GM18870 (cell line): ENCODE measurements at regions not wholly inside any gene's neighbourhood (a gene's known extent, or its start where the extent isn't known, plus 50 kb on each side); places are given as distances from the start of the nearest gene placed in this dataset.

Experiments used
- ATAC-seq: cut with Tn5 transposase; IDR thresholded peaks from one replicate; pipeline ENCODE4 v1.9.1; 2021; ENCODE audit warnings: moderate library complexity; ENCODE audit not compliant: unreplicated experiment

DNA sequence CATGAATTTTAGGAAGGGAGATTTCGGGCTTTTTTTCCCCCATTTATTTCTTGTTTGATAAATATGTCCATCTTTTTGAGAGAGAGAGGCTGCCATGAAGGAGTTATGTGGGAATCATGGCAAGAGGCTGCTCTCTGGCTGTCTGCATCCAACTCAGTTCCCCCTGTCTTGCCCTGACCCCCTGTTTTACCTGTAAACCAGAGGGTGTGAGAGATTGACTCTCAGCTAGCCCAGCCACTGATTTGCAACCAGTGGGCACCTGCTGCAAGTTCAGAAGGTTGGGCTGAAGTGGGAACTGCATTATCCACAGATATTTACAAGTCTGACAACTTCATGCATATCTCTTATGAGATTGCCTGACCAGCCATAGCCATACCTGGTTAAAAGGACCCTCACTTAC lies 625.4 kb upstream of the FANCL start:
- ATAC-seq = no peak

- ATAC-seq = peak; percentile 29
Measured at GRCh38 chr2:58866040-58866439, 624.9 kb upstream of the FANCL start.

DNA sequence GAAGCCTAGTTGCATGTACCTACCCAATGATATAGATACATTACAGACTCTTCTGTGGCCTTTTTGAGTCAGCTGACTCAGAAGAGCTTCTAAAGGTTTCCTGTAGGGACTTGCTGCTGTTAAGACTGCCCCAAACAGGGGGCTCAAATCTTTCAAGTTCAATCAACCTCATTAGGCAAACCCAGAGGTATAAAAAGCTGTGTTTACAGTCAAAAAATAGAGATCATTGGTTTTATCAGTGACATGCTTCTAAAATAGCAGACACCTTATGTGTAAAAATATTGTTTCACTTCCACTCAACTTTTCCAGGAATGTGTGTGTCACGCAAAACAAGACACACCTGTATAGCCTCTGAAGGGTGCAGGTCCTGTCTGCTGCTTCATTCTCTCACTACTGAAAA lies 624.3 kb upstream of the FANCL start:
- peak; percentile 67 for ATAC-seq

- ATAC-seq = peak; percentile 50
Measured at GRCh38 chr2:58862244-58862643, 621.1 kb upstream of the FANCL start.

- ATAC-seq = no peak
Measured at GRCh38 chr2:58860586-58860985, 619.5 kb upstream of the FANCL start.

GRCh38 chr2:58856100-58856499 lies 615.0 kb upstream of the FANCL start:
- no peak for ATAC-seq

- ATAC-seq = no peak
Measured at GRCh38 chr2:58853420-58853819, 612.3 kb upstream of the FANCL start.

DNA sequence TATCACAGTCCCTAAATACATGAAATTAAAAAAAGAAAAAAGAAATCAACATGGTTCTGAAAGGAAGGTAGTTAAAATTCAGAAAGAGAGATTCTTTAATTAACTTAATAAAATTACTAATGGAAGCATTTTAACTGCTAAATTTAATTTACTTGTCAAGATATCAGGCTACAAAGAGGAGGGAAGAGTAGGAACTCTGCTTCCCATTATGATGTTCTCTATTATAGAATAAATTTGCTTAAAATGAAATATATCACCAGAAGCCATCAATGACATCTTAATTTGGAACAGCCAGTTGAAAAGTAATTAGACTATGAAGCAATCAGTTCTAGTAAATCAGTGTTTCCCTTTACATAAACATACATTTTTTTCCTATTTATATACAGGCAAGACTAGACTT lies 611.8 kb upstream of the FANCL start:
- no peak for ATAC-seq

DNA sequence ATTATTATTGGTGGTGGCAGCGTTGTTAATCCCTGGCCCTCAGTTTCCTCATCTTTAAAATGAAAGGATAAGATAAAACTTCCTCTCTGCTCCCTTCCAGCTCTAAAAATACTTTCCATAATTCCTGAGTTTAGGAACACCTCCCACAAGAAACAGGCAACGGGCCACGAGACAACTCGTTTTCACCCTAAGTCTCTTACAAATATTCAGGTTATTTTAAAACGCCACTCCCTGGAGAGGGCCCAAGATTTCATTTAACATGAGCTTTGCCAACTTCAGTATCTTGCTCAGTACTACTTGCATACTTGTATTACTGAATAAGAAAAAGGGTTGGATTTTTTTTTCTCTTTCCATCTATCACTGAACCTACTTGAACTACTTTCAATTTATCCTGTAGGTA lies 611.1 kb upstream of the FANCL start:
- no peak for ATAC-seq

DNA sequence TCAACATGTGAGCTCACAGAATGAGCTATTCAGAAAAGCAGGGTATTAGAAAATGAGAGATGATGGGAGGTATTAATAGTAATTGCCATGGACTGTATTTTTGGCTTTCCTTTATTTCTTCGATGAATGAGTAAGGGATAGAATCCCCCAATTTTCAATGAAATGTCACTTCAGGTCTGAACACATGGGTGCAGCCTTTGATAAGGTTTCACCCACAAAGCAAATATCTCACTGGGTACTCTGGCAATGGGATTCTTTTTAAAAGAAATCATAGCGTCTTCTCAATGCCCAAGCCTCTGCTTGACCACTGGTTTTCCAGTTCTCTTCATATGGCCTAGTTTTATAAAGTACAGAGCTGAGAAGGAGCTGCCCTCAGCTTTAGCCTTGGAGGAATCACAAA lies 610.5 kb upstream of the FANCL start:
- no peak for ATAC-seq

GRCh38 chr2:58845011-58845410 lies 603.9 kb upstream of the FANCL start:
- ATAC-seq = no peak

- no peak for ATAC-seq
Measured at GRCh38 chr2:58842501-58843155, 601.5 kb upstream of the FANCL start.

- no peak for ATAC-seq
Measured at GRCh38 chr2:58834404-58834803, 593.3 kb upstream of the FANCL start.

DNA sequence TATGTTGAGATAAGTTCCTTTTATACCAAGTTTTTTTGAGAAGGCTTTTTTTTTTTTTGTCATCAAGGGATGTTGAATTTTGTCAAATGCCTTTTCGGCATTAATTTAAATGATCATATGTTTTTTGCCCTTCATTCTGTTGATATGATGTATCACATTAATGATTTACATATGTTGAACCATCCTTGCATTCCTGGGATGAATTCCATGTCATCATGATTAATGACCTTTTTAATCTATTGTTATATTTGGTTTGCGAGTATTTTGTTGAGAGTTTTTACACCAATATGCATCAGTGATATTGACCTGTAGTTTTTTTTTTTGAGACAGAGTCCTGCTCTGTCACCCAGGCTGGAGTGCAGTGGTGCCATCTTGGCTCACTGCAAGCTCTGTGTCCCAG lies 585.7 kb upstream of the FANCL start:
- no peak for ATAC-seq

DNA sequence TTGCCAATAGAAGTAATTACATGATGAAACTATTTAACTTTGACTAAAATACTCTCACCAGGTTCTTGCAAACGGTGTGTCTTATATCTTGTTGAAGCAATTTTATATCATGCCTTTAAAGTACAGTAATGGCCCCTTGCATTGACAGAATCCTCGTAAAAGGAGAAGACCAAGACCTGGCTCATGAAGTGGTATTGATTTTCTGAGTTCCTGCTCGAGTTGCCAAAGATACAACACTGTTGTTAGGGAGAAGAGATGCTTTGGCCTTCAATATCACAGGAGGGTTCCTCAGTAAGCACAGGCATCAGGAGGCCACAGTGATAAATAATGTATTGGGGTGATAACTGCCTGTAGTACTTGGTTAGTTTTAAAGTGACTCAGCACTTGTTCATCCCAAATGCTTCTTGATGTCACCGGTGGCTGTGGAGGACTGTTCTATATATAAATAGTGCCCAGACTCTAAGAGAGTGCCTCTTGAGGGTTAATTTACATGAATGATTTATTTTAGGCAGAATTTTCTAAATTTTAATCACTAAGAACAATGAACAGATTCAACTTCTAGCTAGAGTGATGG lies 571.7 kb upstream of the FANCL start:
- no peak for ATAC-seq

DNA sequence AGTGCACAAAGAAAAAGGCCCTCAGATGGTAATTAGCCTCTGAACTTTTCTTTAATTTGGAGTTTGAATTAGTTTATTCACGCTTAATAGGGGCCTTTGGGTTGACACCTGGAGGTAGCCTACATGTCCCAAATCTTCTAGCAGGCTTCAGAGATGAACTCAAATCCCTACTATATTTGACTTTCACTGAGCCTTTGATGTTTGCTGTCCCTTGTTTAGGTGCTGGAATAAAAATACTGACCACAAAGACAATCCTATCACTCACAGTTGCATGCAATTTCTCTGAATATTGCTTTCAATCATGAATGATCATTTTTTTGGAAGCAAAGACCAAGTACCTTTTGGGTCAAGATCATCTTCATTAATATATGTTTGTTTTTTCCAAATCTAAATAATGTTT lies 564.0 kb upstream of the FANCL start:
- no peak for ATAC-seq

DNA sequence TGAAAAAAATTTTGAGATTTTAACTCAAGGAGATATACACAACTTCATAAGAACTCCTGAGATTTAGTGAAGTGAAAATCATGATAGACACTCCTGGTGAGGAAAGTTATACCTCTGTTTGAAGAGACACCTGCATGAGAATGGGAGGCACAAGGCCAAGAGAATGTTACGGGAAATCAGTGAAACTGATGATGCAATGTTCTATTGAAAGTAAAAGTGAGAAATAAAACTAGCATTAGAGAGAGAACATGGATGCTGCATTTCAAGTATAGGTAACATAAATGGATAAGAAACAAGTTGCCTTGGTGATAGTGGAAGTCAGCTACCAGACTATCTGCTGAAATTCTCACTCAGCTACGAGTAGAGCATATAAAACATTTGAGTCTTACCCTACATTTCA lies 562.1 kb upstream of the FANCL start:
- ATAC-seq = no peak

DNA sequence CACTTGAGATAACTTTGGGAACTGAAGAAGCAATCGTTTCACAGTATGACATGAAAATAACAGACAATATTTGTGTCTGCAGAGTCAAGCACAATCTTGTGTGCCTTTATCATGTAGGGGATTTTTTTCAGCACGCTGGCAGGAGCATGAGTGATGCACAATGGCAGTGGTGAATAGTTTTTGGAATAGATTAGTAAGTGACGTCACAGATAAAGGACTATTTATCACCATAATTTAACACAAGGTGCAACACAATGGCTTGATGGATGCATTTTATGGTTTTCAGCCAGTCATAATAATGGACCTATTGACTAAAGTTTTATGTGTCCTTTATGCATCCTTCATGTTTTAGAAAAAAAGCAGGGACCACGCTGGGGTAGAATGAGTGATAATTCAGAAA lies 559.8 kb upstream of the FANCL start:
- no peak for ATAC-seq

GRCh38 chr2:58798676-58799208 lies 557.6 kb upstream of the FANCL start:
- ATAC-seq = no peak

DNA sequence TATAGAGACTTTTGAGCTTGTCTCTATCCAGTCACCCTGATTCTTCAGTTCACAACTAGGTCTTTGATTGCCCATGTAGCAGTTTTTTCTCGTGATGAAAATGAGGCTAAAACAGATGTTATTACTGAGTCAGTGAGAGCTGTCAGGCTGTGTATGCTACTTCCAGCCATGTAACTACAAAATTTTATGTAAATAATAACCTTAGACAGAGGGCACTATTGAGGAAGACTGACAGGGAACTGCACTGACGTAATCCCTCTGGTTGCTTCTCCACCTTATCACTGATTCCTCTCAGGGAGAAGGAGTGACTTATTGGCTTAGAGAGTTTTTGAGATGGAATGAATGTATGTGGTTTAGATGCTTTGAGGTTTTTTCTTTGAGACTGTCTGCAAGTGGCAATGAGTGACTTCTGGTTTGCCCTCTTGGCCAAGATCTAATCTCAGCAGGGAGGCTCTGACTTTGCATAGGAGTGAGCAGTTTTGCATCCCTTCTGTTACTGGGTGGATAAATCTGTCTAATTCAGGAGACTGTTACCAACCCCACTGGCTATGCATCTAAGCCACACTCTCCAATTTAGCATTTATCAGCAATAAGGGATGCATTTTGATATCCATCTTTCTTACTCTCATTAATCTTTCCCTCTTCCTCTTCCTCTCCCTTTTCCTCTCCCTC lies 555.2 kb upstream of the FANCL start:
- no peak for ATAC-seq

DNA sequence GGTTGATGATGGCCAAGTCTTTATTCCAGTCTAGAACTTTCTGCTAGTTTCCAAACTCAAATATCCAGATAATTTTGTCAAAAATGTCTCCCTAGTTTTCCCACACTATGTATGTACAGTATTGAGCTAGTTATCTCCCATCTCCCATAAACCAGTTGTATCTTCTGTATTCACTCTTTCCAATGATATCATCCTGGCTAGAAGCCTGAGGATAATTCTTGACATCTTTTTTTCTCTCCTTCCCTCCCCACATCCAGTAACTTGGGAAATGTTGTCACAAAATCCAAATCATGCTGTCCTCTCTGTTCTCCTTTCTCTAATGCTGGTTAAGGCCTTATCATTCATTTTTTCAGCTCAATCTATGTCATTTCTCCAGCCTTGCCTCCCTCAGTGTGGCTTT lies 553.8 kb upstream of the FANCL start:
- ATAC-seq = no peak

DNA sequence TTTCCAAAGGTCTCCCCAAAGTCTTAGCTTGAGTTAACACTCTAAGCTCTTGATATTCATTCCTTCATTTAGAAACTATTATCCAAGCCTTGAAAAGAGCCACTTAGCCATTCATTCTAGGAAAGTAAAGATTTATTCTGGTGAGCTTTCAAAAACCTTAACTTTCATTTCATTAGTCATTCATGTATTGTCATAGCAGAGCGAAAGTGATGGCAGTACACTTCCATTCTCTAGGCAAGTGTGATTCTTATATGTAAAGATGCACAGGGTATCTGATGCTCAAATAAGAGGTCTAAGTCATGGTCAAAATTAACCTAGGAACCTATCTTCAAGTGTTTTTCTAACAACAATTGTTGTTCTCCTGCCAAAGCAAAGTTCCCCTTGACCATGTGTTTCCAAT lies 553.0 kb upstream of the FANCL start:
- ATAC-seq = no peak
